22Rv1 (cell line): ENCODE measurements at regions not wholly inside any gene's neighbourhood (a gene's known extent, or its start where the extent isn't known, plus 50 kb on each side); places are given as distances from the start of the nearest gene placed in this dataset.

Experiments
- CTCF ChIP-seq: fragments of 450-650 bp; IDR thresholded peaks from 2 replicates; pipeline ENCODE4 v1.5.1; 2017; ENCODE audit warnings: mild to moderate bottlenecking
- ZFX ChIP-seq: fragments of 450-650 bp; IDR thresholded peaks from 2 replicates; pipeline ENCODE4 v1.6.1; 2017; ENCODE audit warnings: antibody characterized with exemption, borderline replicate concordance

DNA sequence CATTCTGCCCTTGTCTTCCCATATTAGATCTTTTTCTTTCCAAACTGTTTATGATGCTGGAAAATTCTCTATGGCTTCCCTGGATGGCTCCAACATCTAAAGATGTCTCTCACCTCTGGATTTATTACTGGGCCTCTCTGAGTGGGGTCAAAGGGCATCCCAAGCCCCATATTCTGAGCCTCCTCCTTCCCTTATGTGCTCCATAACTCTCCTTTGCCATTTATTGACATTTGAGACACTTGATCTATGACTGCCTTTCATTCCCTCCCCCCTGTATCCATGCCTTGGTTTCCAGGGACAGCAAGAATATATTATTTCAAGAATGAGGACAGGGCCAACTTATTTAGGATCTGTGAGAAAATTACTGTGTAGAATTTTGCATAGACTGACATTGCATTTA, 369.3 kb upstream of the ONECUT1 start:
- TF ChIP-seq CTCF, result no peak
- TF ChIP-seq ZFX, result no peak
